ENCODE measurements at regions not wholly inside any gene's neighbourhood (a gene's known extent, or its start where the extent isn't known, plus 50 kb on each side); places are given as distances from the start of the nearest gene placed in this dataset.
"Not testable (repeated sequence)": the region's sequence is repeated elsewhere in the genome, so short reads cannot be mapped to it uniquely, and the experiment has no call there.

DNA sequence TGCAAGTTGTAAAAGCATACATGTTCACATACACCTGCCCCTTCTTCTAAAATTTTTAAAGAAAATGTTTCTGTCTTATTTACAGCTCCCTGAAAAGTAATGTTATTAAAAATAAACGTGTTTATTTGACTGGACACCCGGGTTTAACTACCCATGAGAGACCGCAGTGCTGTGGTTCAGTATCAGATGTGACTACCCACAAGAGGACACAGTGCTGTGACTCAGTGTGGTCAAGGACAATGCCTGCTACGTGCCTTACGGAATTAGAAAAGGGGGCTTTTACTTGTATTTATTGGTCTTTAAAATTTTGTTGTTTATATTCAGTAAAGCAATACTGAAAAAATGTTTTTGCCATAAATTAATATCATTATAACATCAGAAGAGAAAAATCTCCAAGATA, 641.4 kb downstream of the TRIML1 start:
- H3K27ac ChIP-seq = no peak overlapping the region
- no peak overlapping the region for H3K4me3 ChIP-seq
- H3K4me1 ChIP-seq = no peaks in the 10 kb centered on the region
- intact Hi-C loops (cut with DNase I) = no loop called here
- no peaks in the 10 kb centered on the region for H3K27me3 ChIP-seq
- no peaks in the 10 kb centered on the region for H3K36me3 ChIP-seq
- H3K9me3 ChIP-seq = no peaks in the 10 kb centered on the region
- DNase-seq = no peak
- no peak for ATAC-seq
- TF ChIP-seq, protein P1, sequence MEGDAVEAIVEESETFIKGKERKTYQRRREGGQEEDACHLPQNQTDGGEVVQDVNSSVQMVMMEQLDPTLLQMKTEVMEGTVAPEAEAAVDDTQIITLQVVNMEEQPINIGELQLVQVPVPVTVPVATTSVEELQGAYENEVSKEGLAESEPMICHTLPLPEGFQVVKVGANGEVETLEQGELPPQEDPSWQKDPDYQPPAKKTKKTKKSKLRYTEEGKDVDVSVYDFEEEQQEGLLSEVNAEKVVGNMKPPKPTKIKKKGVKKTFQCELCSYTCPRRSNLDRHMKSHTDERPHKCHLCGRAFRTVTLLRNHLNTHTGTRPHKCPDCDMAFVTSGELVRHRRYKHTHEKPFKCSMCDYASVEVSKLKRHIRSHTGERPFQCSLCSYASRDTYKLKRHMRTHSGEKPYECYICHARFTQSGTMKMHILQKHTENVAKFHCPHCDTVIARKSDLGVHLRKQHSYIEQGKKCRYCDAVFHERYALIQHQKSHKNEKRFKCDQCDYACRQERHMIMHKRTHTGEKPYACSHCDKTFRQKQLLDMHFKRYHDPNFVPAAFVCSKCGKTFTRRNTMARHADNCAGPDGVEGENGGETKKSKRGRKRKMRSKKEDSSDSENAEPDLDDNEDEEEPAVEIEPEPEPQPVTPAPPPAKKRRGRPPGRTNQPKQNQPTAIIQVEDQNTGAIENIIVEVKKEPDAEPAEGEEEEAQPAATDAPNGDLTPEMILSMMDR (IDR thresholded peaks at IDR 0.05) = no peak

DNA sequence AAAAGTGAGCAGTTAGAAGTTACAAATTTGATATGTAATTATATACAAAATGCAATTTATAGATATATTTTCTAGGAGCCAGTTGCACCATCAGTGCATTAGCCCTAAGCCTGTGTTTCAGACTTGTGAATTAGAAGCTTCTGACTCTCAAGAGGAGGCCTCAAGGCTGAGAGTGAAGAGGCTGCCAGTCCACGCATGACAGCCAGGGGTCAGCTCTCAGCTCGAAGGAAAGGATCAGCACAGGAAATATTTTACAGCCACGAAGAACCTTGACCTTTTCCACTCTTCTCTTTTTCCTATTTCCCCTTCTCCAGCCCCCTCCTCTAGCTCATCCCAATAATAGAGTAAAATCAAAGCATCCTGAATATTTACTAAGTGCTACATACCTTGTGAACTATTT, 642.4 kb downstream of the TRIML1 start:
- Histone ChIP-seq H3K27ac (no peak overlapping the region), H3K4me1 (no peaks in the 10 kb centered on the region), H3K27me3 (no peaks in the 10 kb centered on the region), H3K36me3 (no peaks in the 10 kb centered on the region), H3K4me3 (no peak overlapping the region), H3K9me3 (no peaks in the 10 kb centered on the region)
- intact Hi-C loops (cut with DNase I) = no loop called here
- TF ChIP-seq, protein P1 (IDR thresholded peaks at IDR 0.05) = peak; percentile 29
- DNase-seq (no peak), ATAC-seq (no peak)

DNA sequence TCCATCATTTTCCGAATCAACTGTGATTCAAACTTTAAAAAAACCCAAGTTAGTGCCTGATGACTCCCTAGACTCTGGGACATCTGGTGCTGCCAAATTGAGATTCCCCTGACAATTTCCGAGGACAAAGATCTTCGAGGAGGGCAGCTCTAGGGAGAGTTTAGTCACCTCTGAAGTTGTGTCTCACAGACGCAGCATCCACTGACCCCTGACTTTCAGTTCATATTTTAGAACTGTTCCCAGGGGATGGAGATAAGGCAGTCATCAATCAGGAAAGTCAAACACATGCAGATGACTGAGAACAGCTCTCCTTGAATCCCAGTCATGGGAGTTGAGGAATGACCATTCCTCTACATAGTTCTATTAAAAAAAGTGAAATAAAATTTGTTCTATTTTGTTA, 643.9 kb downstream of the TRIML1 start:
- Histone ChIP-seq H3K27ac (no peak overlapping the region), H3K9me3 (no peaks in the 10 kb centered on the region), H3K27me3 (no peaks in the 10 kb centered on the region), H3K4me1 (no peaks in the 10 kb centered on the region), H3K4me3 (no peak overlapping the region), H3K36me3 (no peaks in the 10 kb centered on the region)
- TF ChIP-seq, protein P1 (IDR thresholded peaks at IDR 0.05) = no peak
- ATAC-seq (no peak), DNase-seq (no peak)
- intact Hi-C loops (cut with DNase I) = no loop called here

DNA sequence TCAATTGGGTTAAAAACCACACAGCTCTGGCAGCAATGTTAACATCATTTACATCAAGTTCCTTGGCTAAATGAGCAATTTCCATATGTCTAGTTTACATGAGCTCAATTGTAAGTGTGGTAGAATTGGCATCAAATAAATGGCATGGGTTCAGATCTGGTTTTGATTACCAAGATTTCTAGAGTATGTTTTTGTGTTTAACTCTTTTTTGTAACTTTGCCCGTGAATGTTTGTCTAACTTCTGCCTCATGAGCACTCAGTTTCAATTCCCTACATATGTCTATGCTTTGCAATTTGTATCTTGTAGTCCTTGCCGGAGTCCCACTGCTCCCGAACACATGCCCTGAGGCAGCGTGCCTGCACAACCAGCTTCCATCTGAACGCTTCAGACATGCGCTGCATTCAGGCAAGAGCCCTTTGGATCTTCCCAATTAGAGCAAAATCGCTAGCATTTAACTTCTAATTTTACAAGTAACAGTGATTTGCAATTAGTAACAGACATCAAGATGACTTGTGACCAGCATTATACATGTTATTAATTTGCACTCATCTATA, 644.4 kb downstream of the TRIML1 start:
- TF ChIP-seq, protein P1 (IDR thresholded peaks at IDR 0.05) = no peak
- H3K4me1 ChIP-seq = no peaks in the 10 kb centered on the region
- no peak for ATAC-seq
- no peak overlapping the region for H3K4me3 ChIP-seq
- H3K9me3 ChIP-seq = no peaks in the 10 kb centered on the region
- DNase-seq = no peak
- no peak overlapping the region for H3K27ac ChIP-seq
- H3K27me3 ChIP-seq = no peaks in the 10 kb centered on the region
- intact Hi-C loops (cut with DNase I) = no loop called here
- no peaks in the 10 kb centered on the region for H3K36me3 ChIP-seq

DNA sequence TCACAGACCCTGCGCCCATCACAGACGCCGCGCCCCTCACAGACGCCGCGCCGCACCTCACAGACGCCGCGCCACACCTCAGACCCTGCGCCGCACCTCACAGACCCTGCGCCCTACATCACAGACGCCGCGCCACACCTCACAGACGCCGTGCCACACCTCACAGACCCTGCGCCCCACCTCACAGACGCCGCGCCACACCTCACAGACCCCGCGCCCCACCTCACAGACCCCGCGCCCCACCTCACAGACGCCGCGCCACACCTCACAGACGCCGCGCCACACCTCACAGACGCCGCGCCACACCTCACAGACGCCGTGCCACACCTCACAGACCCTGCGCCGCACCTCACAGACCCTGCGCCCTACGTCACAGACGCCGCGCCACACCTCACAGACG, 657.4 kb downstream of the TRIML1 start:
- H3K27ac ChIP-seq; H3K4me3 ChIP-seq; H3K9me3 ChIP-seq; H3K4me1 ChIP-seq; DNase-seq; H3K36me3 ChIP-seq; ATAC-seq; intact Hi-C loops (cut with DNase I); H3K27me3 ChIP-seq: not testable (repeated sequence)

DNA sequence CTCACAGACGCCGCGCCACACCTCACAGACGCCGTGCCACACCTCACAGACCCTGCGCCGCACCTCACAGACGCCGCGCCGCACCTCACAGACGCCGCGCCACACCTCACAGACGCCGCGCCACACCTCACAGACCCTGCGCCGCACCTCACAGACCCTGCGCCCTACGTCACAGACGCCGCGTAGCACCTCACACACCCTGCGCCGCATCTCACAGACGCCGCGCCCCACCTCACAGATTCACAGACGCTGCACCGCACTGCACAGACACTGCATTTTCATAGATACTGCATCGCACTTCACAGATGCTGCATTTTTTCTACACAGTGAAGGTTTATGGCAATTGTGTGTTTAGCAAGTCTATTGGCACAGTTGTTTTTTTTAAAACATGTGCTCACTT, 657.8 kb downstream of the TRIML1 start:
- H3K36me3 ChIP-seq; intact Hi-C loops (cut with DNase I); ATAC-seq; H3K9me3 ChIP-seq; H3K4me1 ChIP-seq; H3K27ac ChIP-seq; H3K27me3 ChIP-seq; H3K4me3 ChIP-seq; DNase-seq: not testable (repeated sequence)

DNA sequence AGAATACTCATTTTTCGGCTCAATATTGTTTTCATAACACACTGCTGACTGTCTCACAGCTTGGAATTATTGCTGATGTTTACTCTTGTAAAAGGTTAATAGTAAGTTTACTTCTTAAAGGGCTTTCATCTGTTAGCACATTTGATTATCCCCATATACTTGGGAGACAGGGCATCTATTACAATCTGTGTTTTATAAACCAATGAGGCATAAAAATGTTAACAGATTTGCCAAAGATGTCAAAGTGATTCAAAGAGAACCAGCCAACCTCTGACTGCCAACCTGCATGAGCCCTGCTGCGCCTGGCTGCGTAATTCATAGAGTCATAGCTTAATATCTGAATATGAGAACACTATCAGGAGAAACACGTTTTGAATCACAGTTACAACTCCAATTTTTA, 665.6 kb downstream of the TRIML1 start:
- no peaks in the 10 kb centered on the region for H3K27me3 ChIP-seq
- TF ChIP-seq, protein P1 (IDR thresholded peaks at IDR 0.05) = no peak
- H3K4me3 ChIP-seq = no peak overlapping the region
- H3K36me3 ChIP-seq = no peaks in the 10 kb centered on the region
- ATAC-seq = no peak
- no peak overlapping the region for H3K27ac ChIP-seq
- DNase-seq = no peak
- no peaks in the 10 kb centered on the region for H3K9me3 ChIP-seq
- H3K4me1 ChIP-seq = no peaks in the 10 kb centered on the region
- intact Hi-C loops (cut with DNase I) = no loop called here
